Astrocyte of the cerebellum (primary cell): ENCODE measurements at regions not wholly inside any gene's neighbourhood (a gene's known extent, or its start where the extent isn't known, plus 50 kb on each side); places are given as distances from the start of the nearest gene placed in this dataset.

Experiments
- DNase-seq: peaks from one replicate; pipeline ENCODE4 v3.0.0-alpha.2; 2011; ENCODE audit warnings: low read depth
- H3K4me3 ChIP-seq: 2 replicates; pipeline ENCODE4 v1.5.1; 2011; ENCODE audit warnings: mild to moderate bottlenecking, low read depth, low read length, moderate library complexity
- in situ Hi-C: cut with HindIII; loops from 2 replicates; pipeline ENCODE4 v1.10.0; 2017; ENCODE audit warnings: low sequenced_read_pairs
- TF ChIP-seq, protein P1 (sequence below): IDR thresholded peaks from 2 replicates; pipeline ENCODE4 v1.5.1; 2012; ENCODE audit warnings: low read length, low read depth, moderate library complexity, mild to moderate bottlenecking; ENCODE audit errors: missing control alignments

GRCh38 chr14:85439696-85440328 is 90.1 kb upstream of the FLRT2 start:
- in situ Hi-C loops, result no loop called here
- H3K4me3 ChIP-seq, result no peak overlapping the region
- TF ChIP-seq, protein P1, sequence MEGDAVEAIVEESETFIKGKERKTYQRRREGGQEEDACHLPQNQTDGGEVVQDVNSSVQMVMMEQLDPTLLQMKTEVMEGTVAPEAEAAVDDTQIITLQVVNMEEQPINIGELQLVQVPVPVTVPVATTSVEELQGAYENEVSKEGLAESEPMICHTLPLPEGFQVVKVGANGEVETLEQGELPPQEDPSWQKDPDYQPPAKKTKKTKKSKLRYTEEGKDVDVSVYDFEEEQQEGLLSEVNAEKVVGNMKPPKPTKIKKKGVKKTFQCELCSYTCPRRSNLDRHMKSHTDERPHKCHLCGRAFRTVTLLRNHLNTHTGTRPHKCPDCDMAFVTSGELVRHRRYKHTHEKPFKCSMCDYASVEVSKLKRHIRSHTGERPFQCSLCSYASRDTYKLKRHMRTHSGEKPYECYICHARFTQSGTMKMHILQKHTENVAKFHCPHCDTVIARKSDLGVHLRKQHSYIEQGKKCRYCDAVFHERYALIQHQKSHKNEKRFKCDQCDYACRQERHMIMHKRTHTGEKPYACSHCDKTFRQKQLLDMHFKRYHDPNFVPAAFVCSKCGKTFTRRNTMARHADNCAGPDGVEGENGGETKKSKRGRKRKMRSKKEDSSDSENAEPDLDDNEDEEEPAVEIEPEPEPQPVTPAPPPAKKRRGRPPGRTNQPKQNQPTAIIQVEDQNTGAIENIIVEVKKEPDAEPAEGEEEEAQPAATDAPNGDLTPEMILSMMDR, result no peak
- peak; percentile 8 for DNase-seq

- no peak for DNase-seq
- in situ Hi-C loops, result no loop called here
- TF ChIP-seq, protein P1, result no peak
- no peak overlapping the region for H3K4me3 ChIP-seq
Observed at GRCh38 chr14:85441909-85442643, 87.9 kb upstream of the FLRT2 start.

GRCh38 chr14:85442996-85443395 is 86.9 kb upstream of the FLRT2 start:
- no peak overlapping the region for H3K4me3 ChIP-seq
- in situ Hi-C loops, result no loop called here
- DNase-seq, result no peak
- TF ChIP-seq, protein P1, result no peak

DNA sequence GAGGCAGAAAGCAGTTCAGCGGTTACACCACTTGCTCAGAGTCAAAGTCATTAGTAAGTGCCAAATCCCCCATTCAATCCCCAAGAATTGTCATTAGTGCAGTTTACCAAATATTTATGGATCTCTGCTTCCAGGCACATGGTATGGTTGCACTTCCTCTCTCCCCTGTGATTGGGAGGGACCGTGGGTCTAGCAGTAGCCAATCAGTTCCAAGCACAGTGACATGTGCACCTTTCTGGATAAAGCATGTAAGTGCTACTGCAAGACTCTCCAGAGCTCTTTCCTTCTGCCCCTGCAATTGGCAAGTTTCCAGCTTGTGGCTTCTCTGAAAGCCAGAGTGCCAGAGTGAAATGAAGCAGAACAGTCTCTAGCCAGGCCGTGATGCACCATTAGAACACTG is 85.3 kb upstream of the FLRT2 start:
- in situ Hi-C loops, result no loop called here
- TF ChIP-seq, protein P1, result no peak
- no peak overlapping the region for H3K4me3 ChIP-seq
- DNase-seq, result peak; percentile 77

DNA sequence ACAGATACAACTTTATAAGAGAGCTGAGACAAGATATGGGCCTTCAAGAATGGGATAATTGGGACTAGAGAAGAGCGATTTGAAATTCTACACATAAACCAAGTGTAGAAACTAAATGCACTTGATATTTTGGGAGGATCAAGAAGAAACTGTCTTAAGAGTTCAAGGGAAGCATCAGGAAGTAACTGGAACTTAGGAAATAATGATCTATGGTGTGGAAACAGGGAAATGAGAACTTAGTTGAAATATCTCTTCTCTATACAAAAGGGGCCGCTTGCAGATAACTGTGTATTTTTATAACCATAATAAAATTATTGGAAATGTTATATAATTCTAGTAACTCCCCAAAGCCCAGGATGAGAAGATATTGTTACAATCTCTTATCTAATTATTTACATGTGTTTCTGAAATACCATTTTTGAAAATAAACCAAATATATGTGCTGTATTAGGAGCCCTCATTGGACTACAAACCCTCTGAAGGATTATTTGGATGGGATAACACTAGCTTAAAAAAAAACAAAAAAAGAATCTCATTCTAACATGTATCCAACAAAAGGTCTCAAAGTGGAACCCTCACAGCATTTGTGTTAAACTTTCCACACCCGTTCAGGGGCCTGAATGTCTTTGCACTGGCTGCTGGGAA is 84.7 kb upstream of the FLRT2 start:
- no peak overlapping the region for H3K4me3 ChIP-seq
- no peak for DNase-seq
- TF ChIP-seq, protein P1, result no peak
- in situ Hi-C loops, result no loop called here

DNA sequence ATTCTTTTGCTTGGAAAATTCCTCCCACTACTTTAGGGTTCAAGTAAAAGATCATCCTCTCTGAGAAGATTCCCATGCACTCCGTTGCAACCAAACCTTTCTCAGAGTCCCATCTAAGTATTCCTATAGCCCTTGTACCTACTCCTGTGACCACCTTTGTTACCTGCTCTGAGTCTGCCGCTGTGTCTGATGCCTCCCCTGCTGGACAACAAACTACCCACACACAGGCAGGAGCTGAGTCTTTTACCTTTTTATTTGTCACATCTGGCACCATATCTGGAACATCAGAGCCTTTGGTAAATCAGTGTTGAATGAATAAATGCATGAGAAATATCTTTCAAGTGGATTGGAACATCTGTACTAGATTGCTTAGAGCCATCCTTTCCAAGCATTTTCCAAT is 82.1 kb upstream of the FLRT2 start:
- TF ChIP-seq, protein P1, result no peak
- DNase-seq, result no peak
- in situ Hi-C loops, result no loop called here
- H3K4me3 ChIP-seq, result no peak overlapping the region
